Thymus (tissue), 11 donors: ENCODE measurements at regions not wholly inside any gene's neighbourhood (a gene's known extent, or its start where the extent isn't known, plus 50 kb on each side); places are given as distances from the start of the nearest gene placed in this dataset.

ENCODE experiments used
- DNase-seq, 9 donors: peaks; one replicate each; pipeline ENCODE4 v3.0.0-alpha.2; 2013; ENCODE audit warnings: low spot score in 9 of 9, low read depth in 6 of 9, missing footprints in 1 of 9
- H3K27ac ChIP-seq, 2 donors: one replicate each; pipeline ENCODE4 v1.5.1; 2013; ENCODE audit warnings: control low read depth in 1 of 2, low read depth in 1 of 2, low read length in 1 of 2, mild to moderate bottlenecking in 1 of 2, moderate library complexity in 1 of 2
- H3K27me3 ChIP-seq, 2 donors: one replicate each; pipeline ENCODE4 v1.5.1; 2013; ENCODE audit warnings: low read length in 1 of 2; ENCODE audit not compliant: control insufficient read depth in 2 of 2, insufficient read depth in 1 of 2
- H3K36me3 ChIP-seq, 2 donors: one replicate each; pipeline ENCODE4 v1.5.1; 2013; ENCODE audit warnings: low read length in 1 of 2, mild to moderate bottlenecking in 1 of 2, moderate library complexity in 1 of 2; ENCODE audit not compliant: control insufficient read depth in 2 of 2, insufficient read depth in 2 of 2
- H3K4me1 ChIP-seq, 2 donors: one replicate each; pipeline ENCODE4 v1.5.1; 2013; ENCODE audit warnings: low read length in 2 of 2; ENCODE audit not compliant: control insufficient read depth in 2 of 2, insufficient read depth in 2 of 2
- H3K4me3 ChIP-seq, 2 donors: one replicate each; pipeline ENCODE4 v1.5.1; 2013; ENCODE audit warnings: low read length in 2 of 2, control low read depth in 1 of 2, mild to moderate bottlenecking in 1 of 2
- H3K9me3 ChIP-seq, 2 donors: one replicate each; pipeline ENCODE4 v1.5.1; 2013; ENCODE audit warnings: low read length in 1 of 2, mild to moderate bottlenecking in 1 of 2; ENCODE audit not compliant: control insufficient read depth in 2 of 2, insufficient read depth in 1 of 2
- WGBS: extraction: QIAGEN DNeasy Blood & Tissue Kit; methylation state at CpG from one replicate; pipeline ENCODE4 v1.1.7; 2013; 5-methylcytosine and 5-hydroxymethylcytosine counted together
- donor health status: healthy.

- Histone ChIP-seq H3K27ac (peak overlapping the region in 1 of 2 donors; percentile 30), H3K36me3 (no peaks in the 10 kb centered on the region), H3K4me1 (peaks cover 0 to 36% of the 10 kb centered on the region in 2 donors), H3K4me3 (no peak overlapping the region), H3K27me3 (no peaks in the 10 kb centered on the region), H3K9me3 (no peaks in the 10 kb centered on the region)
- no peak for DNase-seq
- 71% methylated on average over 27 of the region's 27 CpGs for WGBS
Measured at GRCh38 chr14:101226603-101227425, 323.3 kb upstream of the RTL1 start.

DNA sequence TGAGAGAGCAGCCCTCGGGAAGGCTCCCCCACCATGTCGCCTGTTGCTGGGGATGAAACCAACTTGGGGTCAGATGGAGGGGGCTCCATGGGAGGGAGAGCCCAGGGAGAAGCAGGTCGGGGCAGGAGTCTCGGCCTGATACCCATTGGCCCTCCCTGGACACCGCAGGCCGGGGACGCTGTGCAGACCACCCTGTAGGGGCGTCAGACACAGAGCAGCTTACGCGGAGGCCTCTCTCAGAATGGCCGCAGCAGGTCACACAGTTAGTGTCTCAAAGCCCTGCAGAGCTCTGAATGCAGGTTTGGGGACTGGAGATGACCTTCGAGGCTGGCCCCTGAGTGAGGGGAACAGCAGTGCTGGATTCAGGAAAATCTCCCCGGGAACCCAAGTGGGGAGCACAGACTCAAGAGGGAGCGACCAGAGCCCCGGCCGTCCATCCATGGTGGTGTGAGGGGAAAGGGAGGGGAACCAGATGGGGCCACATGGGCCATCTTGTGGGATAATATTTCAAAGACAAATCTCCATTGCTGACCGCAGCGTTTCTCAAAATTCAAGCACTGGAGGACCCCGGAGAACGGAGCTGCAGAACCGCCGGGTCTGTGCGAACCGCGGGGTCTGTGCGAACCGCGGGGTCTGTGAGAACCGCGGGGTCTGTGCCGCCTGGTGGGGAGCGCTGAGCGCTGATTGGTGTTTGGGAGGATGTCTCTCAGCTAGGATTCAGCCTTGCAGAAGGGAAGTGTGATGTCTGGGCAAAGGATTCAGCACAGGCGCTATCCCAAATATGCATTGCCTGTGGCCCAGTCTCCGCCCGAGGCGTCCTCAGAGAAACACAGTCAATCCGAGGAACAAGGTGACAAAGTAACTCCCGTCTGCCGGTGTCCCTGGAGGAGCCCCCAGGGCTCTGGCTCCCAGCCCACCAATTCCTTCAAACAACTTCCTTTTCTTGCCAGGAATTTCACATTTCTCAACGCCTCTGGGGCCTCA, 324.4 kb upstream of the RTL1 start:
- Histone ChIP-seq H3K27ac (no peak overlapping the region), H3K9me3 (no peaks in the 10 kb centered on the region), H3K36me3 (no peaks in the 10 kb centered on the region), H3K27me3 (no peaks in the 10 kb centered on the region), H3K4me1 (peaks cover 0 to 40% of the 10 kb centered on the region in 2 donors), H3K4me3 (no peak overlapping the region)
- no peak for DNase-seq
- WGBS, result 95% methylated on average over 41 of the region's 41 CpGs

- Histone ChIP-seq H3K27me3 (no peaks in the 10 kb centered on the region), H3K4me1 (peaks cover 0 to 48% of the 10 kb centered on the region in 2 donors), H3K9me3 (no peaks in the 10 kb centered on the region), H3K4me3 (no peak overlapping the region), H3K27ac (no peak overlapping the region), H3K36me3 (no peaks in the 10 kb centered on the region)
- 96% methylated on average over 17 of the region's 17 CpGs for WGBS
- DNase-seq, result no peak
Measured at GRCh38 chr14:101228949-101229541, 325.5 kb upstream of the RTL1 start.

DNA sequence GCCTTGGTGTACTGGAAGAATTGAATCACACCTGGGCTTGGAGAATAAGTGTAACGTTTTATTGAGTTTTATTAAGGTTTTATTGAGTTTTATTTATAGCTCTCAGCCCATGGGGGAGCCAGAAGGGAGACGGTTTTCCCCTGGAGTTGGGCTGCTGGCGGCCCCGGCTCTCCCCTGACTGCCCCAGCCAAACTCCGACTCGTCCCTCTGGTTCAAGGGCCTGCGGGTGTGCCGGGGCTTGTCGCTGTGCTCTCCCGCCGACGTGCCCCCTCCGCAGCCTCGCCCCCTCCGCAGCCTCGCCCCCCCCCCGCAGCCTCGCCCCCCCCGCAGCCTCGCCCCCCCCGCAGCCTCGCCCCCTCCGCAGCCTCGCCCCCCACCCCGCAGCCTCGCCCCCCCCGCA, 326.1 kb upstream of the RTL1 start:
- H3K27me3 ChIP-seq, result no peaks in the 10 kb centered on the region
- no peak overlapping the region for H3K27ac ChIP-seq
- no peak for DNase-seq
- peaks cover 0 to 50% of the 10 kb centered on the region in 2 donors for H3K4me1 ChIP-seq
- 95% methylated on average over 22 of the region's 27 CpGs for WGBS
- H3K36me3 ChIP-seq, result no peaks in the 10 kb centered on the region
- no peak overlapping the region for H3K4me3 ChIP-seq
- H3K9me3 ChIP-seq, result no peaks in the 10 kb centered on the region

GRCh38 chr14:101230161-101230850, 326.8 kb upstream of the RTL1 start:
- H3K4me3 ChIP-seq, result no peak overlapping the region
- H3K4me1 ChIP-seq, result peaks cover 0 to 50% of the 10 kb centered on the region in 2 donors
- no peak overlapping the region for H3K27ac ChIP-seq
- no peak for DNase-seq
- WGBS, result 93% methylated on average over 15 of the region's 15 CpGs
- no peaks in the 10 kb centered on the region for H3K36me3 ChIP-seq
- H3K9me3 ChIP-seq, result no peaks in the 10 kb centered on the region
- H3K27me3 ChIP-seq, result no peaks in the 10 kb centered on the region

DNA sequence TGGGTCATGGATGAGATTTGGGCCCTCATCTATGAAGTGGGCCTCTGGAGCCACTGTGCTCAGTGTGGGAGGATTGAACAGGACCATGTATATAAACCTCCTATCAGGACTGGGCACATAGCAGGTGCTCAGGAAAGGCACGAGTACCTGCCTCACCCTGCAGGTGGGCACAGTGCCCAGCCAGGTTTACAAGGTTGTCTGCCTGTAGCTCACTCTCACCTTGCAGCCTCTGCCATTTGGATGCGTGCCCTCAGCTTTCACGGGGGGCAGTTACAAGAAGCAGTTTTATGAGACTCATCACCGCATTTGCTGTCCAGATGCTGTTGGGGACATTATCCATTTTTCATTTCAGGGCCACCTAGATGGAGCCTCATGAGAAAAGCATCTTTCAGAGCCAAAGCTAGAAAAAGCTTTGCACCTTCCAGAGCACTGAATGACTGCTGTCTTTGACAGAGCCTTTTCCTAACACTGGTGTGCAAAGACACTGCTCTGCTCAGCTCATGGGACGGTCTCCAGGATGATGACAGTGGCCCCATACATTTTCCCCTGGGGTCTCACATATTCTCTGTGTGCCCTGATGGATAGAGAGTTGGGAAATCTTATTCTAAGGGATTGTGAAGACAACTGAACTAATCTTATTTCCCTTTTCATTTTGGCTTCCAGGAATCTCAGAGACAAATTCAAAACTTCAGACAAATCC, 327.5 kb upstream of the RTL1 start:
- WGBS, result 95% methylated on average over 5 of the region's 5 CpGs
- peaks cover 0 to 45% of the 10 kb centered on the region in 2 donors for H3K4me1 ChIP-seq
- no peak overlapping the region for H3K4me3 ChIP-seq
- H3K27me3 ChIP-seq, result no peaks in the 10 kb centered on the region
- no peak for DNase-seq
- H3K27ac ChIP-seq, result no peak overlapping the region
- no peaks in the 10 kb centered on the region for H3K9me3 ChIP-seq
- no peaks in the 10 kb centered on the region for H3K36me3 ChIP-seq

DNA sequence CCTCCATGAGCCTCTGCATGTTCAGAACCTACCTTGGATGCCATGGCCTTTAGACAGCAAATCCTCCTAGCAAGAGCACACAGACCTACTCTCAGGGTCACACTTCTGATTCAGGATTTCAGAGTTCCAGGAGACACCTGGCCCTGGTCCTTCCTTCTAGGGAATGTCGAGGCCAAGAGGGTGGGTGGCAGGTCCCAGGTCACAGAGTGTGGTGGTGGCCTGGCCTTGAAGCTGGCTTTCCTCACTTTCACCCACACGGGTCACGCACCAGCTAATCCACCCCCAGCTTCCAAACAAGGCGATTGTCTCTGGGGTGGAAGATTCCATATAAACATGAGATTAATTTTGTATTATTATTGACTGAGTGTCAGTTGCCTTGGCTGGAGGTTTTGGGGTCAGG, 328.3 kb upstream of the RTL1 start:
- Histone ChIP-seq H3K27me3 (no peaks in the 10 kb centered on the region), H3K36me3 (no peaks in the 10 kb centered on the region), H3K4me3 (no peak overlapping the region), H3K4me1 (peaks cover 0 to 37% of the 10 kb centered on the region in 2 donors), H3K9me3 (no peaks in the 10 kb centered on the region), H3K27ac (no peak overlapping the region)
- WGBS, result 92% methylated on average over 4 of the region's 4 CpGs
- DNase-seq, result no peak

DNA sequence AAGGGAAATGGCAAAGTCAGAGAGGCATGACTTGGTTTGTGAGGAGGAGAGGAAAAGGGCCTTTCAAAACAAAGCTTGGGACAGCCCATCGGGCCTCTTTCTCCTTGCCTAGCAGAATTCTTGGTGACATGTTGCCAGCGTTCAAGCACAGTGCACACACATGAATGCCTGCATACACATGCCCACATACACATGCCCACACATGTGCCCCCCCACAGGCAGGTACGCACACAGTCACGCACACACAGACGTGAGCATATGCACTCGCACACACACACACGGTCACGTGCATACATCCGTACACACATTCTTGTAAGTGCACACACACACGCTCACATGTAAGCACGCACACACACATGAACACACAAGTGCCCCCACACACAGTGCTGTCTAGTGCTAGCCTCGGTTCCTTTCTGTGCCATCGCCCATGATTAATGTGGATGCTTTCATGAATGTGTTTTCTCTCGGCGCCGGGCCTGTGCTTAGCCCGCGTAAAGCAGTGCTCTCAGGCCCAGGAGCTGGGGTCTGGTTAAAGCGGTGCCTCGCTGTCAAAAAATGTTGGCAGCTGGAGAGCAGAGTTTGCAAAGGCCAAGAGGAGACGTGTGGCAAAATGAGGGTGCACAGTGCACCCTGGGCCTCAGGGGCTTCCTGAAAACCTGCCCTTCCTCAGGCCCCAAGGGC, 328.8 kb upstream of the DIO3 start:
- 88% methylated on average over 21 of the region's 21 CpGs for WGBS
- no peak overlapping the region for H3K27ac ChIP-seq
- no peak overlapping the region for H3K4me3 ChIP-seq
- peaks cover 0 to 31% of the 10 kb centered on the region in 2 donors for H3K4me1 ChIP-seq
- H3K36me3 ChIP-seq, result no peaks in the 10 kb centered on the region
- H3K9me3 ChIP-seq, result no peaks in the 10 kb centered on the region
- no peaks in the 10 kb centered on the region for H3K27me3 ChIP-seq
- no peak for DNase-seq
